ENCODE measurements at regions not wholly inside any gene's neighbourhood (a gene's known extent, or its start where the extent isn't known, plus 50 kb on each side); places are given as distances from the start of the nearest gene placed in this dataset.

GRCh38 chr3:94310341-94311135, 247.7 kb downstream of the NSUN3 start:
- TF ChIP-seq CTCF (IDR thresholded peaks at IDR 0.05; ENCODE audit: low read depth, low read length), result no peak
- H3K4me3 ChIP-seq (replicated peaks in 1 of 2; ENCODE audit: low read depth in 2 of 2, low read length in 2 of 2), result no peak overlapping the region
- no peak for DNase-seq (ENCODE audit: low read depth in 2 of 2)

GRCh38 chr3:94311651-94312050, 248.8 kb downstream of the NSUN3 start:
- no peak overlapping the region for H3K4me3 ChIP-seq (replicated peaks in 1 of 2; ENCODE audit: low read depth in 2 of 2, low read length in 2 of 2)
- TF ChIP-seq CTCF (IDR thresholded peaks at IDR 0.05; ENCODE audit: low read depth, low read length), result no peak
- DNase-seq (ENCODE audit: low read depth in 2 of 2), result no peak

GRCh38 chr3:94314218-94314883, 251.5 kb downstream of the NSUN3 start:
- no peak overlapping the region for H3K4me3 ChIP-seq (replicated peaks in 1 of 2; ENCODE audit: low read depth in 2 of 2, low read length in 2 of 2)
- TF ChIP-seq CTCF (IDR thresholded peaks at IDR 0.05; ENCODE audit: low read depth, low read length), result no peak
- DNase-seq (ENCODE audit: low read depth in 2 of 2), result no peak

GRCh38 chr3:94317017-94317416, 254.2 kb downstream of the NSUN3 start:
- no peak overlapping the region for H3K4me3 ChIP-seq (replicated peaks in 1 of 2; ENCODE audit: low read depth in 2 of 2, low read length in 2 of 2)
- DNase-seq (ENCODE audit: low read depth in 2 of 2), result no peak
- no peak for TF ChIP-seq CTCF (IDR thresholded peaks at IDR 0.05; ENCODE audit: low read depth, low read length)

GRCh38 chr3:94323596-94323995, 260.7 kb downstream of the NSUN3 start:
- no peak for TF ChIP-seq CTCF (IDR thresholded peaks at IDR 0.05; ENCODE audit: low read depth, low read length)
- no peak for DNase-seq (ENCODE audit: low read depth in 2 of 2)
- no peak overlapping the region for H3K4me3 ChIP-seq (replicated peaks in 1 of 2; ENCODE audit: low read depth in 2 of 2, low read length in 2 of 2)

- DNase-seq (ENCODE audit: low read depth in 2 of 2), result no peak
- TF ChIP-seq CTCF (IDR thresholded peaks at IDR 0.05; ENCODE audit: low read depth, low read length), result no peak
- H3K4me3 ChIP-seq (replicated peaks in 1 of 2; ENCODE audit: low read depth in 2 of 2, low read length in 2 of 2), result no peak overlapping the region
Observed at GRCh38 chr3:94331831-94332230, 269.0 kb downstream of the NSUN3 start.

Data from cardiac fibroblast (primary cell).